ENCODE measurements at regions not wholly inside any gene's neighbourhood (a gene's known extent, or its start where the extent isn't known, plus 50 kb on each side); places are given as distances from the start of the nearest gene placed in this dataset.

DNA sequence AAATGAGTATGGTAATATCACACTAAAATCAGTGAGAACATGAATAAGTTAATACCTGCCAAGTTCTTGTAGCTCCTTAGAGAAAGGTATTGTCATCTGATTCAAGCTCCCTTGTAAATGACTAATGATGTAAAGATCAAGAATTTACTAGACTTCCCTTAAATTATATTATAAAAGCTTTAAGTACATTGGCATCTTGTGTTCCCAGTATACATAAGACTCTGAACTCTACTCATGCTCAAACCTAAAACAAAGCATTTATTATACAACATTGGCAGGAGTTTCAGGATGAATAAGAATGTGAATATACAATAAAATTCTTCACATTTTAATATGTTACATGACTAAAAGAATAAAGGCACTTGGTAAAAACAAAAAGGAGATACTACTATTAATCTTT is 126.8 kb upstream of the UNC5C start:
- Mint-ChIP-seq H3K27ac (no peak overlapping the region), H3K9me3 (ENCODE audit: low read depth) (no peaks in the 10 kb centered on the region), H3K27me3 (no peaks in the 10 kb centered on the region), H3K4me1 (ENCODE audit: low read depth) (peaks cover 2% of the 10 kb centered on the region), H3K36me3 (ENCODE audit: insufficient read depth) (no peaks in the 10 kb centered on the region), H3K4me3 (ENCODE audit: low read depth) (no peak overlapping the region)
- DNase-seq (ENCODE audit: low spot score, unreplicated experiment): no peak
- TF ChIP-seq, protein P1, sequence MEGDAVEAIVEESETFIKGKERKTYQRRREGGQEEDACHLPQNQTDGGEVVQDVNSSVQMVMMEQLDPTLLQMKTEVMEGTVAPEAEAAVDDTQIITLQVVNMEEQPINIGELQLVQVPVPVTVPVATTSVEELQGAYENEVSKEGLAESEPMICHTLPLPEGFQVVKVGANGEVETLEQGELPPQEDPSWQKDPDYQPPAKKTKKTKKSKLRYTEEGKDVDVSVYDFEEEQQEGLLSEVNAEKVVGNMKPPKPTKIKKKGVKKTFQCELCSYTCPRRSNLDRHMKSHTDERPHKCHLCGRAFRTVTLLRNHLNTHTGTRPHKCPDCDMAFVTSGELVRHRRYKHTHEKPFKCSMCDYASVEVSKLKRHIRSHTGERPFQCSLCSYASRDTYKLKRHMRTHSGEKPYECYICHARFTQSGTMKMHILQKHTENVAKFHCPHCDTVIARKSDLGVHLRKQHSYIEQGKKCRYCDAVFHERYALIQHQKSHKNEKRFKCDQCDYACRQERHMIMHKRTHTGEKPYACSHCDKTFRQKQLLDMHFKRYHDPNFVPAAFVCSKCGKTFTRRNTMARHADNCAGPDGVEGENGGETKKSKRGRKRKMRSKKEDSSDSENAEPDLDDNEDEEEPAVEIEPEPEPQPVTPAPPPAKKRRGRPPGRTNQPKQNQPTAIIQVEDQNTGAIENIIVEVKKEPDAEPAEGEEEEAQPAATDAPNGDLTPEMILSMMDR (IDR thresholded peaks at IDR 0.05; ENCODE audit: unreplicated experiment): no peak

DNA sequence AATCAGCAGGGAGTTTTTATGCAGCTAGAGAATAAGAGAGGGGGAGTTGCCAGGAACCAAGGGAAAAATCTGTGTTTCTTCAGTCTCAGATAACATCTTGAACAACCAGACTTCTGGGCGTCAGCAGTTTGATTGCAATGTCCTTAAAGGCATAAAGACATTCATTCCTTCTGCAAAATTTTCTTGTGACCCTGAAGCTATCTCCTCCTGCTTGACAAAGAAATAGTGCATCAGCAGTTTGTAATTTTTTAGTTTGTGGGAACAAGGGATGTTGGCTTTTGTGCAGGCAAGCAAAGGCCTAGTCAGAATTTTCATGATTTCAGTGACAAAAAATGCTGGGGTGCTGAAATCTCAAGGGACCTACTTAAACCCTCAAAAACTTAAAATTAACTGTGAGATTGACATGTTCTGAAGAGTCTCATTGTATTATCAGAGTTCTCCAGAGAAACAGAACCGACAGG is 125.8 kb upstream of the UNC5C start:
- no peak overlapping the region for H3K27ac Mint-ChIP-seq
- DNase-seq (ENCODE audit: low spot score, unreplicated experiment): no peak
- no peaks in the 10 kb centered on the region for H3K36me3 Mint-ChIP-seq (ENCODE audit: insufficient read depth)
- H3K4me3 Mint-ChIP-seq (ENCODE audit: low read depth): no peak overlapping the region
- TF ChIP-seq, protein P1 (IDR thresholded peaks at IDR 0.05; ENCODE audit: unreplicated experiment): no peak
- H3K4me1 Mint-ChIP-seq (ENCODE audit: low read depth): peaks cover 2% of the 10 kb centered on the region
- H3K27me3 Mint-ChIP-seq: no peaks in the 10 kb centered on the region
- peaks cover 3% of the 10 kb centered on the region for H3K9me3 Mint-ChIP-seq (ENCODE audit: low read depth)

DNA sequence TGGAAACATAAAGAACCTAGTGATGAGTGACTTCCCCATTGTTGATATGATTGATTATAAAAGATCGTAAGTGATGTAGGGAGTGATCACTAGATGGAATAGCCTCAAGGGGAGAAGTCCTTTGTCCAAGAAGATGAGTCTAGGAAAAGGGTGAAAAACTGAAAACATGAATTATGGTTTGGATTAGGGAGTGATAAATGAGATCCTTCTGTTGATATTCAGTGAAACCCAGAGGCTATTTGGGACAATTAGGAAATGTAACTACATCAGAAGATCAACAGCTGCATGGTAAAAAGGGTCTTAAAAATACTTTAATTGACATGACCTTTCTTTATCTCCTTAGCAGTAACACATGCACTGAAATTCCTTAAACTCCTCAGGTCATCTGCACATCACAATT is 124.0 kb upstream of the UNC5C start:
- TF ChIP-seq, protein P1 (IDR thresholded peaks at IDR 0.05; ENCODE audit: unreplicated experiment): no peak
- DNase-seq (ENCODE audit: low spot score, unreplicated experiment): no peak
- Mint-ChIP-seq H3K27ac (no peak overlapping the region), H3K36me3 (ENCODE audit: insufficient read depth) (no peaks in the 10 kb centered on the region), H3K27me3 (no peaks in the 10 kb centered on the region), H3K4me1 (ENCODE audit: low read depth) (peaks cover 2% of the 10 kb centered on the region), H3K9me3 (ENCODE audit: low read depth) (peaks cover 3% of the 10 kb centered on the region), H3K4me3 (ENCODE audit: low read depth) (no peak overlapping the region)

DNA sequence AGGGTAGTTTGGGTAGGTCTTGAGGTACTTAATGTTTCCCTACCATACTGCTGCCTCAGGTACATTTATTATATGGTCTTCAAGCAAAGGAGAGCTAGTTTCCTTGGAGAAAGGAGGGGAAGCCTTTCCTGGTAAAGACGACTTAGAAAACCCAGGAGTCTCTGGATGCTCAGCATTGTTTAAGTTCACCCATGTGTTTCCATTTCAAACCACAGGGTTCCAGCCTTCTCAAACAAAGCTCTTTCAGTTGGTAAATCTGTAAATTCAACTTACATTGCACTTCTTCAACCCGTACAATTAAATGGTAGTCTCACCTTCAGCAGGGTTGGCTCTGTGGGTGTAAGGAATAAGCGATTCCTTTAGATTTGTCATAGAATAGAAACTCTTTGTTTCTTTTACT is 111.9 kb upstream of the UNC5C start:
- H3K36me3 Mint-ChIP-seq (ENCODE audit: insufficient read depth): no peaks in the 10 kb centered on the region
- no peak overlapping the region for H3K4me3 Mint-ChIP-seq (ENCODE audit: low read depth)
- H3K9me3 Mint-ChIP-seq (ENCODE audit: low read depth): peaks cover 30% of the 10 kb centered on the region
- no peak for DNase-seq (ENCODE audit: low spot score, unreplicated experiment)
- H3K27ac Mint-ChIP-seq: no peak overlapping the region
- H3K4me1 Mint-ChIP-seq (ENCODE audit: low read depth): no peaks in the 10 kb centered on the region
- TF ChIP-seq, protein P1 (IDR thresholded peaks at IDR 0.05; ENCODE audit: unreplicated experiment): no peak
- no peaks in the 10 kb centered on the region for H3K27me3 Mint-ChIP-seq

DNA sequence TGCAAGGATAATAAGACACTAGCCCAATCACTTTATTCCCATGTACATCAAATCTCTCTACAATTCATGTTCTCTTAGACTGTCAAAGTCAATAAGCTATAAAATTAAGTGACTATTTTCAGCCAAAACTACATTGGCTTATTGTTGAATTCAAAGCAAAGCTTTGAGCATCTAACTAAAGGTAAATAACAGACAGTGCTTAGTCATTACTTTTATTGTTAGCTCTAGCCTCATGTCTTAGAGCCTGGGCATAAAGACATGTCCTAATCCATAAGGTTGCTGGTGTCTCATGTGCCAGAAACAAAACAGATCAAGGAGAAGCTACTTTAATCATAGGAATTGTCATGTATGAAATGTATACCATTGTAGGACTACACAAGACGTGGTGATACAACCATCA is 103.1 kb upstream of the UNC5C start:
- Mint-ChIP-seq H3K4me3 (ENCODE audit: low read depth) (no peak overlapping the region), H3K36me3 (ENCODE audit: insufficient read depth) (no peaks in the 10 kb centered on the region), H3K27me3 (no peaks in the 10 kb centered on the region), H3K4me1 (ENCODE audit: low read depth) (no peaks in the 10 kb centered on the region), H3K27ac (no peak overlapping the region), H3K9me3 (ENCODE audit: low read depth) (peaks cover 21% of the 10 kb centered on the region)
- DNase-seq (ENCODE audit: low spot score, unreplicated experiment): no peak
- TF ChIP-seq, protein P1 (IDR thresholded peaks at IDR 0.05; ENCODE audit: unreplicated experiment): no peak

Data from progenitor cell of endocrine pancreas (in vitro differentiated cells).